Activated CD4-positive, alpha-beta T cell treated with anti-CD3 and anti-CD28 coated beads, Interleukin-2, Interleukin-4, amounts not matched to agents 100 ng/mL and 50 ng/mL, durations not matched to agents 16 hours and 8 hours (primary cell): ENCODE measurements at regions not wholly inside any gene's neighbourhood (a gene's known extent, or its start where the extent isn't known, plus 50 kb on each side); places are given as distances from the start of the nearest gene placed in this dataset.
A peak's percentile ranks its signal among the peaks of the same experiment; 100 is the strongest.
"Not testable (repeated sequence)": the region's sequence is repeated elsewhere in the genome, so short reads cannot be mapped to it uniquely, and the experiment has no call there.

Experiments used
- DNase-seq: peaks from one replicate; pipeline ENCODE4 v3.0.0-alpha.2; 2020; ENCODE audit warnings: low spot score

DNA sequence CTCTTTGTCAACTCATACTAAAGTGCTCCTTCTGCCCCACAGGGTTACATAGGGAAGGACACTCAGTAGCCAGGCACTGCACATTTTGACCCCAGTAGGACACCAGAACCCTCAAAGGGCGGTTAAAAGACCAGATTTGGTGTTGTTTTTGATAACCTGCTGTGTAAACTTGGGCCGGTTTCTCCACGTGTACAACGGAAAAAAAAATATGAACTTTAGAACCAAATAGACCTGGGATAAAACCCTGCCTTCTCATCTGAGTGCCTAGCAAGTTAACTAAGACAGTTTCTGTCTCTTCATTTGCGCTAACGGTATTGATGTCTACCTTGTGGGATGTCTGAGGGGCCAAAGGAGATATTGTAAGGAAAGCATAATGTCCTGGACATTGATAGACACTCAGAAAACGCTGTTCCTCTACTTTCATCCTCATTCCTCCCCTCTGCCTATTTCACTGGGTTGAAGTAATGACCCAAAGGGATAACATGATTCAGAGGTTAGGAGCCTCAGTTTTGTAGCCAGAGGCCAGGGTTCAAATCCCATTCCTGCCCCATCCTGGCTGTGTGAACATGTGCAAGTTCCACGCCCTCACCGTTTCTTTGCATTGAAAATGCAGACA lies 155.9 kb upstream of the LPP start:
- no peak for DNase-seq

DNA sequence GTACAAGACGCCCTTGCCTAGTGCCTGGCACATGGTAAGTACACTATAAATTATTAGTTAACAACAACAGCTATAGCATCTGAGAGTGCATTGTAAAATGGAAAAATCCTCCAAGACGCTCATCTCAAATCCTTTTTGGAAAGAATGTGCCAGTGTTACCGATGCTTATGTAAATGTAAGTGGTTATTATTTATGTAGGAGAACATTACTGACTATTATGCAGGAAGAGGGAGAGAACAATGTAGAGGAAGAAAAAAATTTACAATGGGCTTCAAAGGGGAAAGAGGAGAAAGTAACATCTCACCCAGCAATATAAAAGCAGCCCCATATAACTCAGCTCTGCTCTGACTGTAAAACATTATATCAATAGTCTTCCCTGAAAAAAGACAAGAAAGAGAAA lies 155.3 kb upstream of the LPP start:
- no peak for DNase-seq

DNA sequence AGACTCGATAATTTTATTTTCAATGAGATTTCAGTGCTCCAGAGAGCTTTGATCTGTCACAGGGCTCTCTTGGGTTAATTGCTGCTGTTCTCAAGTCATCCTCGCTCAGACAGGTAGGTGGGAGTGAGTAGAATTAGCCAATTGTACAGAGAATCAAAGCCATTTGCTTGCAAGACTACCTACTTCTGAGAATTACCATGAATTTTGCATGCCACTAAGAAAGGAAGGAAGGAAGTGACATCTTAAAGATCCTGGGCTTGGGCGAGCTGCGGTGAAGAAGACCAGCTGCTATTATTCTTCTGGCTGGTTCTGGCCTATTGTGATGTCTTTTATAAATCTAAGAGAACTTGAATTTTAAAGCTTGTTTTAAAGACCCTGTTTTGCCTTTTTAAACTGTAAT lies 154.1 kb upstream of the LPP start:
- DNase-seq = peak; percentile 72

DNA sequence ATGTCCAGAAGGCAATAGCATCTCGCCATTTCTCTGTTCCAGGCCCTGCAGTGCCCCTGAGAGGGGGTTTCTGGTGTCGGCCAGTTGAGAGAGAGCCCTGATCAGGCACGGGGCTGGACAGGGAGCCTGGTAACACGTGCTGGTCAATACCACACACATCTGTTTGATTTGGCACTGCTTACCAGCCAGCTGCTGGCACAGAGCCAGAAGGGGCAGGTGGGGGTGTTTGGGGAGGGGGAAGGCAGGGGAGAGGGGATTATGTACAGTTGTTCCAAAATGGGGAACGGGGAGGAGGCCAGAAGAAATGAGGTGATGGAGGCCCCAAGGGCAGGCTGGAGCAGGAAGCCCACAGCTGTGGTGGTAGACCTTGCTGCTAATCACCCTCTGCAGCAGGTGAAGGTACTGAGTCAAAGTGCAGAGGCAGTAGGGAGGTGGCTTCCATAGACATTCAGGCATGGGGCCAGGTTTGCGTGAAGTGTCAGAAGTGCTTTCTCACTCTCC lies 153.5 kb upstream of the LPP start:
- DNase-seq = no peak

DNA sequence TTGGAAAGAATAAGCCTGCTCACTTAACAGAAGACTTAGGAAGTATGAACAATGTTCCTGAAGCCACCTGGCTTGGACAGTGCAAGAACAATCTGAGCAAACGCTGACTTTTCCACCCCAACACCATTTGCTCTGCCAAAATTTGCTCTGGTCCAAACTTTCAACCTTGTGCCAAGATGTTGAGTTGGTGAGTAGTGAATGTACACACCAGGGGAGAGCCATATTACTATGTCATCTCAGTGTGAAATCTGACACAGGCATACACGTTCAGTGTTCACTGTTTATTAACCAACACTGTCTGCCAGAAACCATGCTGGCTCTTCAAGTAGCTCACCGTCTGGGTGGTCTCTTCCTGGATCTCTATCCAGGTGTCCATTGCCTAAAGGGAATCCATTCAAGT lies 152.9 kb upstream of the LPP start:
- DNase-seq = no peak

DNA sequence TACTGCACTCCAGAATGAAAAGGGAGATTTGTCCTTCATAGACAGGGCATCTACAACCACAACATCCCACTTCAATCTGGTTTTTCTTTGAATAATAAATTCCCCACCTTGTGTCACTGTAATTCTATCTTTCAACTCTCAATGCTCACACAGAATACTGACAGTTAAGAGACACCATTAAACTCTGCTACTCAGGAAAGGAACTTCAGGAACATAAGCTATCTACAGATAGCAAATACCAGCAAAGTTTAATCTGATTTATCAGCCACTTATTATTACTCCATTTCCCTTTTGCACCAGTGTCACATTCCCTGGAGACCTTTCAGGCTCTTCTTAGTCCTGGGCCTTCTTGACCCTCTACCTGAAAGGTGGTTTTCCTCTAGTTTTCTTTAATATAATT lies 152.0 kb upstream of the LPP start:
- no peak for DNase-seq

DNA sequence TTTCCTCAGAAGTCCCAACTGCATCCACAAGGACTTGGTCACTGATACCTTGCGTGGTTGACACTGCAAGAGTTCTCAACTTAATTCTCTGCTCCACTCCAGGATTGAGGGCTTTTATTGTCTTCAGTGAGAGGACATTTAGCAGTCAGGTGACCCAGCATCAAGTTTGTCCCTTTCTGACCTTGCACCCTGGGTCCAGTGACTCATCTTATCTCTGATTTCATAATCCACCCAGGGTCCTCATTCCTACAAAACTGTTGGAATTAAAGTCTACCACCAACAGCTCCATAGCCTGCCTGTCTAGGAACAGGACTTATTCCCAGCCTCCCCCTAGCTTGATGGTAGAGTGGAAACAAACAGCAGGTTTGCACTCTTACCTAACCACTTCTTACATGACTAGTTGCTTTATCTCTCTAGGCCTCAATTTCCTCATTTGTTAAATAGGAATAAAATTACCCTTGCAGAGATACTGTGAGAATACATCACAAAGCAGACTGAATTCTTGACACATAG lies 151.3 kb upstream of the LPP start:
- no peak for DNase-seq

DNA sequence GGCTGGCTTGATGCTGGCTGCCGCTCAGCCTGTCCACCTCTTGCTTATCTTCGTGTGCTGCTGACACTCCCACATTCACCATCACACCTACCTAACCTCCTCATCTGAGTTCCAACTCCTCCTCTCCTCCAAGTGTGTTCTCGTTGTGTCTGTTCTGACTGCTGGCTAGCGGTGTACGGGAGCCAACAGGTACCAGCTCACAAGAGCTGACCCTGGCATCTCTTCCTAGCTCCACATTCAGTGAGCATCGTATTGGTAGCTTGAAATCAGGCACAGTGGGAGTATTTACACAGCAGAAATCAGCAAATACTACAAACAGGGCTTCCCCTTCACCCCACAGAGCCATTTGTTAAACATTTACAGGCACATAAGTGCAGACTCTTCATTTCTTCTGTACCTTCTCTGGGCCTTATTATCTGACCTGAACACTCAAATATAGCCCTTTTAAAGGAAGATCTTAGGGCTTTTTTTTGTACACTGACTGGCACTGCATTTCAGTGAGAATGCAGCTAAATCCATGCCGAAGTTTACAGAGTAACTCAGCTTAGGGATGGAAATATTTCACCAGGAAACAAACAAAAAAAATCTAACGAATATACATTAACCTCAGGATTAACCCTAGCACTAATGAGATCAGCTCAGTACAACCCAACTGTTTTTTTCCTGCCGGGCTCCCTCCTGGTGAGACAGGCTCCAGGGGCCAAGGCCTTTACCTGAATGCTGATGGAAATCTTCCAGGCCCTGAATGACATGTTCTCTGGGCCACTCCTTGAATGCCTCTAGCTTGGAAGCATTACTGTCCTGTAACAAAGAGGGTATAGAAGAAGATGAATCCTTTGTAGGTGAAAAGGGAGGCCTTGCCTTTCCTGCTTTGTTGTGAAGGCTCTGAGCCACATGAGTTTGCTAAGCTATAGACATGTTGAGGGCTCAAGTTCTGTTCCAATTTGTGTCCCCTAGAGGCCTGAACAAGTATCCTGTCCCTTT lies 150.5 kb upstream of the LPP start:
- no peak for DNase-seq

DNA sequence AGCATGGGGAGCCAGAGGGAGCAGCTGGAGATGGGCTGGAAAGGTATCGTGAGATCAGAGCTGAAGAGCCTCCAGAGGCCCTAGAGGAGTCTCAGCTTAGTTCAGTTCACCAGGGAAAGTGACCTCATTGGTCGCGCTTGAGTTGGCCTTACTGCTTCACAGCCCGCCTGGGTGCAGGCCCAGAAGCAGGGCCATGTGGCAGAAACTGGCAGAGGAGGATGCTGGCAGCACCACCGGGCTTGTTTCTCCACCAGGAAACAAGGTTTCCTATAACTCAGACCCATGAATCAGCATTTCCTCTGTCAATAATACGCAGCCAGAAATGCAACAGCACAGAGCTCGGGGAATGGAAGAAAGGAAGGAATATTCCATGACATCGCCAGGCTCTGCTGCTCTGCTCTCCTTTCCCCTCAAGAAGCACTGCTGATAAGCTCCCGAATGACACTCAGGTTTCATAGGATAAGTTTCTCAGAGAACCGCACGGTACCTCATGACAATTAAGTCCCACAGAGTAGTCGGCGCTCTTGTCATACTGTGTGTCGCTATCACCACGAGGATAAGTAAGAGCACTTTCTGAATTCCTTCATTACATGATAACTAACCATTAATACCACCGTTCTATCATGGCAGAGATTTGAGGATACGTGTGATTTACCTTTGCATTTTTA lies 147.1 kb upstream of the LPP start:
- no peak for DNase-seq

DNA sequence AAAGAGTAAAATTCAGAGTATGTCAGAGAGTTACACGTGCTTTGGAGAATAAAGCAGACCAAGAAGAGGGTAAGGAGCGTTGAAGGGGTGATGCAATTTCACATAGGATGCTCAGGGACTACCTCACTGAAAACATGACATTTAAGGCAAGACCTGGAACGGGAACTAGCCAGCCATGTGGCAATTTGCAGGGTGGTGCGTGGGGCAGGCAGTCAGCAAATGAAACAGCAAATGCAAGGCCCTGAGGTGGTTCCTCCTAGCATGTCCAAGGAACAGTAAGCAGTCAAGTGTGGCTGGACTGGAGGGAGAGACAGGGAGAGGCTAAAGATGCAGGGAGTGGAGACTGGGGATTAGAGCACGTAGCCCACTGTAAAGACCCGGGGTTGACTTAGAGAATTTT lies 146.1 kb upstream of the LPP start:
- DNase-seq = no peak

DNA sequence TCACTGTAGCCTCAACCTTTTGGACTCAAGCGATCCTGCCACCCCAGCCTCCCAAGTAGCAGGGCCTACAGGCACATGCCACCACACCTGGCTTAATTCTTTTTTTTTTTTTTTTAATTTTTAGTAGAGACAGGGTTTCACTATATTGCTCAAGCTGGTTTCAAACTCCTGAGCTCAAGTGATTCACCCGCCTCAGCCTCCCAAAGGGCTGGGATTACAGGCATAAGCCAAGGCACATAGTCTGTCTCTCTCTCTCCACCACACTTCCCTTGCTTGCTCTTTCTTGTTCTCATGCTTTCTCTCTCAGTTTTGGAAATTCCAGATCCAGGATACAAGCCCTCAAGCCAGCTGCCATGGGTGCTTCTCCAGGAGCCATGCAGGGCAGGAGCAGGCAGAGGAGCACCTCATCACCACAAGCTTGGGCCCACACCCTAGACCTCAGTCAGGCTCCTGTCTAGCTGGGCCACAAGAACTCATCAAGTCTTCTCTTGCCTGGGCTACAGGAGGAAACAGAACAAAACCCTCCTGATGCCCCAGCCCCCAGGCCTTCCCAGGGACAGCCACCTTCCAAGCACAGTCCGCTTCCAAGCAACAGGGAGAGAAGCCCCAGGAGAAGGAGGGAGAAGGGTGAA lies 145.3 kb upstream of the LPP start:
- DNase-seq = no peak

DNA sequence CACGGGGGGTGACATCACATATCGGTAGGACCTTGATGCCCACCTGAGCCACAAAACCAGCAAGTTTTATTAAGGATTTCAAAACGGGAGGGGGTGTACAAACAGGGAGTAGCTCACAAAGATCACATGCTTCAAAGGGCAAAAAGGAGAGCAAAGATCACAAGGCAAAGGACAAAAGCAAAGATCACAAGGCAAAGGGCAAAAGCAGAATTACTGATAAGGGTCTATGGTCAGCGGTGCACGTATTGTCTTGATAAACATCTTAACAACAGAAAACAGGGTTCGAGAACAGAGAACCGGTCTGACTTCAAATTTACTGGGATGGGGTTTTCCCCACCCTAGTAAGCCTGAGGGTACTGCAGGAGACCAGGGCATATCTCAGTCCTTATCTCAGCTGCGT lies 143.5 kb upstream of the LPP start:
- DNase-seq = no peak

DNA sequence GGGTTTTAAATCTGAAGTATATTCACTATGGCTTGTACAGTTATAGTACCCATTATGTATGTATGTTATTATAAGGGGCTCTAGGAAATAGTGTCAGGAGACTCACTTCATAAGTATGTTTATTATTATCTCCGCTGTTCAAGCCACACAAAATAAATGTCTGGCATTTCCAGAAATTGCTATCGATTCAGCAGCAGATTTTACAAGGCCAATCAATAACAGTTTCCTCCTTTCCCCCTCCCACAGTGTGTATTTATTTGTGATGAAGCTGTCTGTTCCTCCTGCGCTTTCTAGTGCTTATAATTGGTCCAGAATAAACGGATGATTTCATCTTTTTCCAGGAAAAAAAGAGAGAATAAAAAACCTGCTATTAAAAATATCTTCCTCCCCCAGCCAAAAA lies 134.2 kb upstream of the LPP start:
- no peak for DNase-seq

DNA sequence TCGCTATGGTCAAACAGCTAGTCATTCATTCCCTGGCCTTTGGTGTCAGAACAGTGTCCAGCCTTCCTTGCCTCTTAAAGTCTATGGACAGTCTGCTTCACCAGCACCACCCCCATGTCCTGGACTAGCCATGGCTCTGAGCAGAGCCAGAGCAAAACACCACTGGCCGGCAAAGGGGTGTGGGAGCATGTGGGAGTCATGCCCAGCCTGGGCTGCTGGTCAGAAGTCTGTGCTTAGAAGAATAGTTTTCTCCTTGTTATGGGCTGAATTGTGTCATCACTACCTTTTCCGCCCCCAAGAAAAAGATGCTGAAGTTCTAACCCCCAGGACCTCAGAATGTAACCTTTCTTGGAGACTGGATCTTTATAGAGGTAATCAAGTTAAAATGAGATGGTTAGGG lies 132.9 kb upstream of the LPP start:
- DNase-seq = no peak

DNA sequence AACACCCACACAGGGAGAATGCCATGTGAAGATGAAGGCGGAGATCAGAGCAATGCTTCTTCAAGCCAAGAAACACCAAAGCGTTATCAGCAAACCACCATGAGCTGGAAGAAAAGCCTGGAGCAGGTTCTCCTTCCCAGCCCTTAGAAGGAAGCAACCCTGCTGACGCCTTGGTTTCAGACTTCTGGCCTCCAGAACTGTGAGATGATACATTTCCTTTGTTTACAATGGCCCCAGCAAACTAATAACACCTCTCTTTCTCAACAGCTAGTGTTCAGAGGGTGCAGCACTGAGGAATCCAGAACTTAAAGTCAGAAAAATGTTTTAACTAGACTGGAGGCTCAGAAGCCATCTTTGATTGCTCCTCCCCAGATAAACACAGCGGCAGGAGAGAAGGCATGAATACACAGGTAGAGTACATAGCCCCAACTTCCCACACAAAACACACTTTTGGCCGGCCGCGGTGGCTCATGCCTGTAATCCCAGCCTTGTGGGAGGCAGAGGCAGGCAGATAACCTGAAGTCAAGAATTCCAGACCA lies 132.4 kb upstream of the LPP start:
- no peak for DNase-seq

DNA sequence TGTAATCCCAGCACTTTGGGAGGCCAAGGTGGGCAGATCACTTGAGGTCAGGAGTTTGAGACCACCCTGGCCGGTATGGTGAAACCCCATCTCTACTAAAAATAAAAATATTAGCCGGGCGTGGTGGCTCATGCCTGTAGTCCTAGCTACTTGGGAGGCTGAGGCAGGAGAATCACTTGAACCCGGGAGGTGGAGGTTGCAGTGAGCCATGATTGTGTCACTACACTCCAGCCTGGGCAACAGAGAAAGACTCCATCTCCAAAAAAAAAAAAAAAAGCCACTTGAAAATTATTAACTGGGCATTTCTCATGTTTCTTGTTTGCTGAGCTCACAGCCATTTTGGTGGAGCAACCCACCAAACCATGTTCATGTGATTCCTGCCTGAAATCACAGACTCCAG lies 131.1 kb upstream of the LPP start:
- DNase-seq = not testable (repeated sequence)

DNA sequence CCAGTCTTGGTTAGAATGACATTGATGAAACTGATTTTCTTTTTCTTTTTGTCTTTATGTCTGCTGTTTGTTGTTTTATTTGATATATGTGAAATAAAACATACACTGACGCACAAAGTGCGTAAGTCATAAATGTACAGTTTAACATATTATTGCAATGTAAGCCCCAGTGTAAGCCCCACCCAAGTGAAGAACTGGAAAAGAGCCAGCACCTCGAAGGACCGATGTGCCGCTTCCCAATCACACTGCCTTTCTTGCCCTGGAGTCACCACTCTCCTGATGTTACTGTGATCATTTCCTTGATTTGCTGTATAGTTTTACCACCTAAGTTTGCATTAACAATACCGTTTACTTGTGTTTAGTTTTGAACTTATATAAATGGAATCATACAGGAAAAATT lies 128.4 kb upstream of the LPP start:
- no peak for DNase-seq

DNA sequence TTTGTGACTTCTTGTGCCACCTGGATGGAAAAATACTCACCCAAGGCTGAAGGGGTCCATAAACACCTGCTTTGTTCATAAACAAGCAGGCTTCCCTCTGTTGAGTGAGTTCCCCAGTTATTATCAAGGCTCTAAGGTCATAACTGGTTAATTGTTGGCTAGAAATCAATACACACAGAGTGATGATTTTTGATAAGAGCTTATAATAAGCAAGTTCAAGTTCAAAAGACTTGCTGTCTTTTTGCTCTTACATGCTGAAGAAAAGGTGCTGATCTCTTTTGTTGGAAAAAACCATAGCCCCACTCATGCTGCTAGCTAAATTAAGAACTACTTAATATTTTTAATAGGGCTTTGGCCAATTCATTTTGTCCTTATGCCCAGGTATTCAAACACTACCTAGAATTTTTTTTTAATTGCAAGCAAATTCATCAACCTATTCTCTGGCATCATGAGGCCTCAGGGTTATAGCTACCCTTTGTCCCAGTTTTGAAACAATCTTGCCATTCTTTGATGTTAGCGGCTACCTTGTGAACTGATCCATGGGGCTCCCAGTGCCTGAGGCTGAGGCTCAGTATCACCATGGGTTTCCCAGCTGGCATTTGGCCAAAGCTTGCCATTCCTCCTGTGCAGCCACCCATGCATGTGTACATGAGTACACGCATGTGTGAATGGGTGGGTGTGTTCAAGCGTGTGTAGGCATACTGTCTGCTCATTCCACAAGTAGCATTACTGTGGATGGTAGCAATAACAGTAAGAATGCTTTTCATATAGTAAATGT lies 127.6 kb upstream of the LPP start:
- no peak for DNase-seq

DNA sequence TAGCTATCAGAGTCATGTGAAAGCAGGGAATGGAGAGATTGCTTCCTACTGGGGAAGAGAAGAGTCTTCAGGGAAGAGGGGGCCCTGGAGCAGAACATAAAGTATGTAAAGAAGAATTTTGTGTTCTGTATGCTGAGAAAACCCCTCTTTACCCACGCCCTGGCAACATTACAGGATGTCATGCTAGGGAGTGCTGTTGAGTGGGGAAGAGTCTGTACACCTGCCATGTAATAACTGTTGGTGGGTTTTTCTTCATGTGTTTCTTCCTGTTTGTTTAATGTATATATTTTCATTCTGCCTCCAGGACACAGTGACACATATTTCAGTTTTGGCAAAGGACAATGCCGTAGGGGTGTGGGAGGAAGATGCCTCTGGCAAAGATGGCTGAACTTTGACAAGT lies 122.8 kb upstream of the LPP start:
- DNase-seq = no peak

DNA sequence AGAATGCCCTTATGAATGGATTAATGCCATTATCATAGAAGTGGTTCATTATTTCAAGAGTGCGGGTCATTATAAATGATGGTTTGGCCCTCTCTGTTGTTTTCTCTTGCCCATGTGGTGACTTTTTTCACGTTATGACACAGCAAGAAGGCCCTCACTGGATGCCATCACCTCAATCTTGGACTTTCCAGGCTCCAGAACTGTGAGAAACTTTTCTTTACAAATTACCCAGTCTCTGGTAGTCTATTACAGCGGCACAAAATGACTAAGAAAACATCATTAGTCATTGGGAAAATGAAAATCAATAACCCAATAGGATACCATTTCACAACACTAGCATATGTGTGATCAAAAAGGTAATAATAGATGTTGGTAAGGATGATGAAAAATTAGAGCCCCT lies 119.0 kb upstream of the LPP start:
- no peak for DNase-seq
